ENCODE measurements at regions not wholly inside any gene's neighbourhood (a gene's known extent, or its start where the extent isn't known, plus 50 kb on each side); places are given as distances from the start of the nearest gene placed in this dataset.

DNA sequence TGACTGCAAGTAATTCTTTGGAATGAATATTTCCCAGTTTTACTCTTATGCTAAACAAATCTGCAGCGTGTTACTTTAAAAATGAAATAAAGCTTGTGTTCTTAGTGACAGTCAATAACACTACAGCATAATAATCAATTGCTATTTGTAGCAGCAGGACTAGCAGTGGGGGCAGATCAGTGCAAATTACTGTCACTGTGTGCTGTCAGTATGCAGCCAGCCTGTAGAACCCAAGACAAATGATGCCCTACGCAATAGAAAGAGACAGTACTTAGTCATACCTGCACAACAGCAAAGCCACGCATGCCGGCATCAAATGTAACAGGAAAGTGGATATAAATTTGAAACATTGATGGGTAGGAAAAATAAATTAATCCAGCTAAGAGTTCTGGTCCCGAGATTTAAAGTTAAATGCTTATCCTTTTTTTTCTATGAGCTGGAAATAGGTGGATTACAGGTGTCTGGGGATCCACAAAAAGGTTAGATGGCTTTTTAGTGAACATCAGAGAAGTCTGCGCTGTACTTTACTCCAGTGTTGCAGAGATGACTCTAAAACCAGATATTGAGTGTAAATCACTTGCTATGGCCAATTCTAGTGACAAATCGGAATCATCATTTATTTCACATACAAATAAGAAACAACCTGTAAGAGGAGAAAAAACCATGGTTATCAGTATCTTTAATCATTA, 812.4 kb upstream of the ZEB2 start:
- TF ChIP-seq, protein P1, sequence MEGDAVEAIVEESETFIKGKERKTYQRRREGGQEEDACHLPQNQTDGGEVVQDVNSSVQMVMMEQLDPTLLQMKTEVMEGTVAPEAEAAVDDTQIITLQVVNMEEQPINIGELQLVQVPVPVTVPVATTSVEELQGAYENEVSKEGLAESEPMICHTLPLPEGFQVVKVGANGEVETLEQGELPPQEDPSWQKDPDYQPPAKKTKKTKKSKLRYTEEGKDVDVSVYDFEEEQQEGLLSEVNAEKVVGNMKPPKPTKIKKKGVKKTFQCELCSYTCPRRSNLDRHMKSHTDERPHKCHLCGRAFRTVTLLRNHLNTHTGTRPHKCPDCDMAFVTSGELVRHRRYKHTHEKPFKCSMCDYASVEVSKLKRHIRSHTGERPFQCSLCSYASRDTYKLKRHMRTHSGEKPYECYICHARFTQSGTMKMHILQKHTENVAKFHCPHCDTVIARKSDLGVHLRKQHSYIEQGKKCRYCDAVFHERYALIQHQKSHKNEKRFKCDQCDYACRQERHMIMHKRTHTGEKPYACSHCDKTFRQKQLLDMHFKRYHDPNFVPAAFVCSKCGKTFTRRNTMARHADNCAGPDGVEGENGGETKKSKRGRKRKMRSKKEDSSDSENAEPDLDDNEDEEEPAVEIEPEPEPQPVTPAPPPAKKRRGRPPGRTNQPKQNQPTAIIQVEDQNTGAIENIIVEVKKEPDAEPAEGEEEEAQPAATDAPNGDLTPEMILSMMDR (IDR thresholded peaks at IDR 0.05; ENCODE audit: insufficient read depth, low read depth, low read length) = no peak
- TF ChIP-seq EZH2 (IDR thresholded peaks at IDR 0.05; ENCODE audit: insufficient read depth, low read length) = no peak

Data from astrocyte (in vitro differentiated cells and primary cell).